Stimulated activated naive B cell treated with anti-CD40 and anti-IgM and Interleukin-4, amounts not matched to agents 10 μg/mL and 1 μg/mL and 100 μg/mL, for 72 hours (primary cell): ENCODE measurements at regions not wholly inside any gene's neighbourhood (a gene's known extent, or its start where the extent isn't known, plus 50 kb on each side); places are given as distances from the start of the nearest gene placed in this dataset.

Experiments used
- ATAC-seq, 2 donors: fragments of 150-1000 bp; cut with Tn5 transposase; replicated peaks; 2 replicates each; pipeline ENCODE4 v1.10.0; 2021; ENCODE audit warnings: moderate library complexity in 1 of 2
- DNase-seq: peaks from one replicate; pipeline ENCODE4 v3.0.0; 2021
- H3K27ac Mint-ChIP-seq: one replicate; pipeline ENCODE4 v1.8.0; 2022; ENCODE audit warnings: mild to moderate bottlenecking, mixed read lengths
- H3K27me3 Mint-ChIP-seq, 2 donors: one replicate each; pipeline ENCODE4 v1.8.0; 2022; ENCODE audit warnings: mixed read lengths in 2 of 2
- H3K36me3 Mint-ChIP-seq, 2 donors: one replicate each; pipeline ENCODE4 v1.8.0; 2022; ENCODE audit warnings: mixed read lengths in 2 of 2, mild to moderate bottlenecking in 1 of 2
- H3K4me1 Mint-ChIP-seq, 2 donors: one replicate each; pipeline ENCODE4 v1.8.0; 2022; ENCODE audit warnings: mixed read lengths in 2 of 2, mild to moderate bottlenecking in 1 of 2
- H3K4me3 Mint-ChIP-seq, 2 donors: one replicate each; pipeline ENCODE4 v1.8.0; 2022; ENCODE audit warnings: mild to moderate bottlenecking in 2 of 2, mixed read lengths in 2 of 2, moderate library complexity in 1 of 2
- H3K9me3 Mint-ChIP-seq, 2 donors: one replicate each; pipeline ENCODE4 v1.8.0; 2022; ENCODE audit warnings: mixed read lengths in 2 of 2, mild to moderate bottlenecking in 1 of 2

DNA sequence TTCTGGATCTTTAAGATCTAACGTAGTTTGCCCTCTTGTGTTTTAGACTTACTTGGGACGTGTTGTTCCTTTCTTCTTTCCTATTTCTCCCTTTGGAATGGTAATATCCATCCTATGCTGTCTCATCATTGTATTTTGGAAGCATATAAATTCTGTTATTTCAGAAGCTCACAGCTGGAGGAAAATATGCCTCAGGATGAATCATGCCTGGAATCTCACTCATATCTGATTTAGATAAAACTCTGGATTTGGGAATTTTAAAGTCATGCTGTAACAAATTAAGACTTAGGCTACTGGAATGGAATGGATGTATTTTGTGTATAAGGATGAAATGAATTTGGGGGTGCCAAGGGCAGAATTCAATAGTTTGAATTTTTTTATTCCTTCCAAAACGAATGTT is 245.2 kb upstream of the GULP1 start:
- H3K4me1 Mint-ChIP-seq = no peaks in the 10 kb centered on the region
- H3K9me3 Mint-ChIP-seq = peaks cover 4 to 5% of the 10 kb centered on the region in 2 donors
- no peak overlapping the region for H3K4me3 Mint-ChIP-seq
- ATAC-seq (no peak), DNase-seq (no peak)
- no peak overlapping the region for H3K27ac Mint-ChIP-seq
- H3K36me3 Mint-ChIP-seq = no peaks in the 10 kb centered on the region
- H3K27me3 Mint-ChIP-seq = no peaks in the 10 kb centered on the region

DNA sequence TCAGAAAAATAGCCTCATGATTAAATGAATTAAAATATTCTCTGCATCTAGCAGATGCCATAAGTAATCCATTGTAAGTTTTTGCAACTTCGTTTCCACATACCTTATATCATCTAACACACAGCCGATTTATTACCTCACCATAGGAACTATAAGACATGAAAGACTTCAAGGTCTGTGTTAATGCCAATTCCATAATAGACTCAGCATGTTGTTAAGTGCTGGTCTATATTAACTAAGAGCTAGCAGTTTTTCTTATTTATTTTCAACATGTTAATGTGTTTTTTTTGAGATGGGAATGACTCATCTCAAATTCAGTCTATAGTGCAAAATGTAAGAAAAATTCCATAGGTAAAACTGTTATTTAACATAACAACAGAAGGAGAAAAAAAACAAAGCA is 243.9 kb upstream of the GULP1 start:
- Mint-ChIP-seq H3K27me3 (no peaks in the 10 kb centered on the region), H3K36me3 (no peaks in the 10 kb centered on the region), H3K4me3 (no peak overlapping the region), H3K9me3 (peaks cover 4 to 5% of the 10 kb centered on the region in 2 donors), H3K4me1 (no peaks in the 10 kb centered on the region), H3K27ac (no peak overlapping the region)
- no peak for DNase-seq
- no peak for ATAC-seq

DNA sequence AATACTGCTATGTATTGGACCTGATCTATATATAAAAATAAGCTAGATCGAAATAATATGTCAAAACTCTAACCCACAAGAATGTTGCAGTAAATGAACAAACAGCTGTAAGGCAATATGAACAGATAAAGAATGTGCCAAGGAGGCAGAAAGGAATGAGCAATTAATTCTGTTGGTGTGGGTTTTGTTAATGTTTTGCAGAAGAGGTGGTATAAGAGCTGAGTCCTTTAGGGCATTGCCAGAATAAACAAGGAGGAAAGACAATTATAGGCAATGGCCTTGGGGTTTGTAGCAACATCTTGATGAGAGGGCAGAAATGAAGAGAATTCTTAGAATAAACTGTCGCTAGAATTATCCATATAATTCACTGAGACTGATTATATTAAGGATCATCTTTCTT is 240.9 kb upstream of the GULP1 start:
- no peaks in the 10 kb centered on the region for H3K27me3 Mint-ChIP-seq
- DNase-seq = no peak
- ATAC-seq = no peak
- no peaks in the 10 kb centered on the region for H3K9me3 Mint-ChIP-seq
- H3K4me3 Mint-ChIP-seq = no peak overlapping the region
- H3K4me1 Mint-ChIP-seq = no peaks in the 10 kb centered on the region
- no peaks in the 10 kb centered on the region for H3K36me3 Mint-ChIP-seq
- no peak overlapping the region for H3K27ac Mint-ChIP-seq

DNA sequence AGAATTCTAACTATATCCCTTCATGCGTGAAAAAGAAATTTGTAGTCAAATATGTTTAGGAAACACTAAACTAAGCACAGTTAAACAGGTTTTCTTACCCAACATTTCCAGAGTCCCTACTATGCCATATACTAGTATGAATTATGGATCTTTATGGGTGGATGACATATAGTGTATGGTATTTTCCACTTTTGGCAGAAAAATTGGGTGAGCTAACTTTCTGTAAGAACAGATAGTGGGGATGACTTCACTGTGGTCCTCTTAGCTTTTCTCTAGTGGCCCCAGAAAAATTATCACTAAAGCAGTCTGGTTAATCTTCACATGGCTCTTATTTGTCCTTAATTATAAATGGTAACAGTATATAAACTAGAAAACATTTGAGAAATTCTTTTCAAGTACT is 240.0 kb upstream of the GULP1 start:
- no peak for DNase-seq
- Mint-ChIP-seq H3K27ac (no peak overlapping the region), H3K27me3 (no peaks in the 10 kb centered on the region)

DNA sequence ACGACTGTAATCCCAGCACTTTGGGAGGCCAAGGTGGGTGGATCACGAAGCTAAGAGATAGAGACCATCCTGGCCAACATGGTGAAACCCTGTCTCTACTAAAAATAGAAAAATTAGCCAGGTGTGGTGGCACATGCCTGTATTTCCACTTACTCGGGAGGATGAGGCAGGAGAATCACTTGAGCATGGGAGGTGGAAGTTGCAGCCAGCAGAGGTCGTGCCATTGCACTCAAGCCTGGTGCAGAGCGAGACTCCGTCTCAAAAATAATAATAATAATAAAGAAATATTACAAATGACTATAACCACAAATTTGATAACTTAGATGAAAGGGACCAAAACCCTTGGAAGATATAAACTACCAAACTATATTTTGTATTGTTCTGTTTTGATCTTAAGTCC is 226.3 kb upstream of the GULP1 start:
- H3K27me3 Mint-ChIP-seq = no peaks in the 10 kb centered on the region
- H3K27ac Mint-ChIP-seq = no peak overlapping the region
- ATAC-seq = no peak
- H3K36me3 Mint-ChIP-seq = no peaks in the 10 kb centered on the region
- H3K9me3 Mint-ChIP-seq = peaks cover 0 to 2% of the 10 kb centered on the region in 2 donors
- H3K4me3 Mint-ChIP-seq = no peak overlapping the region
- no peak for DNase-seq
- no peaks in the 10 kb centered on the region for H3K4me1 Mint-ChIP-seq

More for the DNA sequence above, 240.0 kb upstream of the GULP1 start:
- ATAC-seq = no peak
- Mint-ChIP-seq H3K4me1 (no peaks in the 10 kb centered on the region), H3K9me3 (no peaks in the 10 kb centered on the region), H3K4me3 (no peak overlapping the region), H3K36me3 (no peaks in the 10 kb centered on the region)

DNA sequence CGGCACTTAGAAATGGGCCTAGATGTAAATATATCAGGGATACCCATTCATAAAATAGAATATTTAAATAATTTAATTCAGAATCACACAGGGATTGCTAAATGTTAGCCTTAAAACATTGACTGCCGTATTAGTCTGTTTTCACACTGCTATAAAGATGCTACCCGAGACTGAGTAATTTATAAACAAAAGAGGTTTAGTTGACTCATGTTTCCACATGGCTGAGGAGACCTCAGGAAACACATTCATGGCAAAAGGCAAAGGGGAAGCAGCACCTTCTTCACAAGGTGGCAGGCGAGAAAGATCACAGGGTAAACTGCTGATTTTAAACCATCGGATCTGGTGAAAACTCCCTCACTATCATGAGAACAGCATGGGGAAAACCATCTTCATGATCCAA is 223.6 kb upstream of the GULP1 start:
- Mint-ChIP-seq H3K36me3 (no peaks in the 10 kb centered on the region), H3K4me1 (no peaks in the 10 kb centered on the region), H3K27ac (no peak overlapping the region), H3K9me3 (peaks cover 0 to 3% of the 10 kb centered on the region in 2 donors), H3K27me3 (no peaks in the 10 kb centered on the region), H3K4me3 (no peak overlapping the region)
- ATAC-seq (no peak), DNase-seq (no peak)

DNA sequence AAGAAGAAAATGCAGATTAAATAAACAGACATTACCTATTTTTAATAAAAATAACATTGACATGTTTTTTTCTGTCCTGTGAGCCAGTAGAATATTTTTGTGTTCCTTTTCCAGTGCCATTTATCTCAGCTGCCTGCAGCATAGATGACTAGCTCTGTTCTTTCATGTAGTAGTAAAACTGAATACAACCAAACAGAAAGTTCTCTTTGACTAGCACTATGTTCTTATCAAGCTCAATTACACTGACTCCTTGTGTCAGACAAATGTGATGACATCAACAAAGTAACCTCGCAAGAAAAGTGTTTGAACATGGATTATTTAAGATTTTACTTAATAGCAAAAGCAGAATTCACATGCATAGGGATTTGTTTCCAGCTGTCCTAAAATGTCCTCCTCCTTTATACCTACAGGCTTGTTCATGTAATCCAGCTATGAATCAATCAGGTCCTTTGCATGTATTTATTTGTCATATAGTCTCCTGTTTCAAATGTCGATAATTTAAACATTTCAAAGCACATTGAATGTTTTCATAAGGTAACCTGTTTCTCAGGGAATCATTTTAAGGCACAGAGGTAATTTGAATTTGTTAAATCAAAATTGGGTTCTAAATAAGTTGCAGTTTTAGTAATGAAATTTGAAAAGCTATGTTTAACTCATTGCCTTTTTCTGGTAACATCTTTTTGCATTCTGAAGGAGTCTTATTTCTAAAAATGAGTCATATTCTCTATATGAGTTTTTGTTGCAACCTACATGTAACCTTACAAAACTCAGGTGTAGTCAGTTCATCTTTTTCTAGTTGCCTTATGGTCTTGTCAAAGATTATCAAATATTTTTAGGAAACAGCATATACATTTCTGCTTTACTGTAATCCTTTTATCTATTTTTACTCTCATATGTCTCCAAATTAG is 215.3 kb upstream of the GULP1 start:
- Mint-ChIP-seq H3K27me3 (no peaks in the 10 kb centered on the region), H3K4me3 (no peak overlapping the region), H3K36me3 (no peaks in the 10 kb centered on the region), H3K27ac (no peak overlapping the region), H3K4me1 (no peaks in the 10 kb centered on the region), H3K9me3 (peaks cover 7 to 10% of the 10 kb centered on the region in 2 donors)
- no peak for DNase-seq
- ATAC-seq = peak; percentile 41 to 58

DNA sequence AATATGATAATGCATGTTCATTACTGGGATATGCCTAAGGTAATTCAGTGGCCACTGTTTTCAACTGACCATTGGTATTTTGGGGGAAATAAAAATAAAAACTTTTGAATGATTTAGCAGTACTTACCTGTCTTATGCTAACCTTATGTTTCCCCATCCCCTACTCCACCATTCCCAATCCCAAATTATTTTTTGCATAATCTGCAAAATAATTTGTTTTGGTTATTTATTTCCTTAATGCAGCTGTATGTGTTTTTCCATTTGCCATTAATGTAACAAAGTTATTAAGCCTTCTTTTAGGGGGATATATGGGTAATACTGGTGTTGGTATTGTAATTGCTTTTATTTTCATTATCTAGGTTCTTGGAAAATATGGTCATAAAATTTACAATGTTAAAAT is 213.9 kb upstream of the GULP1 start:
- ATAC-seq = no peak
- Mint-ChIP-seq H3K27ac (no peak overlapping the region), H3K4me3 (no peak overlapping the region), H3K36me3 (no peaks in the 10 kb centered on the region), H3K27me3 (no peaks in the 10 kb centered on the region), H3K9me3 (peaks cover 7 to 9% of the 10 kb centered on the region in 2 donors), H3K4me1 (no peaks in the 10 kb centered on the region)
- DNase-seq = no peak

DNA sequence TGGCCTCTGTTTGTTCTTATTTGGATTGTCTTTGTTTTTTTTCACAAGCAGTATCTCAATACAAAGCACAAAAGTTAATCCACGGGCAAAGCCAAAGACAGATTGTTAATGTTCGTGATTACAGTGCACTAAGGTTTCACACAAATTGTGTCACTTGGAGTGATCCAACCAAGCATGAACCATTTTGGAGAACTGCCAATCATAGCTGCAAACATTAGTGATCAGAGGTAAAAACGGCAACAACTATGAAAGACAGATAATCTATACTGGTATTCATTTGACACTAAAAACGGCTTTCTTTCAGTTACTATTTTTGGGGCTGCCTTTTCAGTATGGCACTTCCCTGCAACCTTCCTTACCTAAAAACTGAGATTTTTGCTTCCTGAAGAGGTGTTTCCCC is 213.1 kb upstream of the GULP1 start:
- no peaks in the 10 kb centered on the region for H3K27me3 Mint-ChIP-seq
- H3K4me1 Mint-ChIP-seq = no peaks in the 10 kb centered on the region
- no peak overlapping the region for H3K27ac Mint-ChIP-seq
- DNase-seq = no peak
- H3K4me3 Mint-ChIP-seq = no peak overlapping the region
- H3K36me3 Mint-ChIP-seq = no peaks in the 10 kb centered on the region
- ATAC-seq = no peak
- H3K9me3 Mint-ChIP-seq = peaks cover 7 to 9% of the 10 kb centered on the region in 2 donors

DNA sequence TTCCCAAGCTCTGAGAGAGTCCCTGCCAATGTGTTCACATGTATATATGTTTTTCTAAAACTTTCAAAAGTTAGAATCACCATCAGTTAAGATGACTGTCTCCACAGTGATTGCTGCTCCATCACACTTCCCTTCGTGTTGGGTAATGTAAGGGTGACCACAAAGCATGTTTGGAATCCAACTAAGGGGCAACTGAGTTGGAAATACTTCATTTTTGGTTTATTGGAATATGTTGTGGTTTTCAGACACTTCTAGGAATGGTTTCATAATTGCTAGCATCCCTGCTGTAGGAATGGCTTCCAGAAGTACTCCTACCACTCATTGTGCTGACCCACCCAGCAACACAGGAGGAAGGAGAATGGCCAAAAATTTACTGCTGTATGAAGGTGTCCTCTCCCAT is 212.5 kb upstream of the GULP1 start:
- no peaks in the 10 kb centered on the region for H3K4me1 Mint-ChIP-seq
- no peak for DNase-seq
- H3K27me3 Mint-ChIP-seq = no peaks in the 10 kb centered on the region

DNA sequence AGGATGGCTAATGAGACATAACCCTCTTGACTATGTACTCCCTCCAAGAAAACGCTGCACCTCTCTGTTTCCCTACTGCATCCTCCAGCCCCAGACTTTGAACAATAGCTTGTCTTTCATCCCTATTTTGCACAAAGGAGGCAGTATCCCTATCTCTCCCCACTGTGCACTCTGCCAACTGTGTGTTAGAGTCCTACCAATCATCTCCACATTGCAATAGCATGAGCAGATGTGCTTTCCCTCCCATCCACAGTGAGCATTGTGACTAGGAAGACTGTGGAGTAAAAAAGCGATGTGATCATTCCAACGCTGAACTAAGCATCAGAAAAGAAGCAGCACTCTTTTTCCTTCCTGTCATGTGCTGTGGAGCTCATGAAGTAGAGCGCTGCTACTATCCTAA is 206.3 kb upstream of the GULP1 start:
- H3K27me3 Mint-ChIP-seq = no peaks in the 10 kb centered on the region
- ATAC-seq (no peak), DNase-seq (no peak)
- H3K36me3 Mint-ChIP-seq = no peaks in the 10 kb centered on the region
- H3K27ac Mint-ChIP-seq = no peak overlapping the region
- no peak overlapping the region for H3K4me3 Mint-ChIP-seq
- H3K4me1 Mint-ChIP-seq = no peaks in the 10 kb centered on the region
- H3K9me3 Mint-ChIP-seq = peaks cover 0 to 4% of the 10 kb centered on the region in 2 donors

More for the DNA sequence above, 212.5 kb upstream of the GULP1 start:
- Mint-ChIP-seq H3K27ac (no peak overlapping the region), H3K9me3 (peaks cover 7% of the 10 kb centered on the region in 2 donors), H3K36me3 (no peaks in the 10 kb centered on the region), H3K4me3 (no peak overlapping the region)
- ATAC-seq = no peak

DNA sequence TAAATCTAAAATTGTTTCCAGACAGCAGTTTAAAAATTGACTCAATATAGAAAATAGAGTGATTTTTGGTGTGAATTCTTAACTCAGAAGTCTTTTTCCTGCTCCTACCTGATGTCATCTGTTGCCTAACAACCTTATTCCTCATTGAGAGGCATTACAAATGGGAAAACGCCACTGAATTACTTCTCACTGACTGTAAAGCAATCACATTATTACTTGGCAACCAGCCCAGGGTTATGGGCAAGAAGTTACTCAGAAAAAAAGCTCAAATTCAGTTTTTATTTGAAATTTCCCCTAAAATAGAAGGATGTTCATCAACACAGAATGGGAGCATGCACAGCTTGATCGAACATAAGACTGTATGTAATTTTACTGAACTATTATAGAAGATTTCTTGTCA is 201.8 kb upstream of the GULP1 start:
- no peak for DNase-seq
- ATAC-seq = no peak
- Mint-ChIP-seq H3K9me3 (peaks cover 0 to 4% of the 10 kb centered on the region in 2 donors), H3K27me3 (no peaks in the 10 kb centered on the region), H3K4me1 (no peaks in the 10 kb centered on the region), H3K4me3 (no peak overlapping the region), H3K36me3 (no peaks in the 10 kb centered on the region), H3K27ac (no peak overlapping the region)

DNA sequence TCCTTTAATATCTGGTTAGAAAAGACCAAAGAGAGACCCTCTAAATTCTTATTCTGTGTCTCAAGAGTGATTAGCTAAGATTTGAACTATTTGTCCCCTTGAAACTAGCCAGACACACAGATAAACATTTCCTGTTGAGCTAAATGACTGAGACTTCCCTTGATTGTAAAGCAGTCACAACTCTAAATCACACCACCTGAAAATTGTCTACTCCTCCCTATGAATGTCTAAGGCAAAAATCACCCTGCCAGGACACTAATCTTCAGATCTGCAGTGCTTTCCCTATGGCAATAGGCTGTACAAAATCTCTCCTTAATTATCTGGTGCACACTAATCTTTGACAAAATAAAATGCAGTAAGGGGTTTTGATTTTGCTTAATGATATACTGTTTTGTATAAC is 200.5 kb upstream of the GULP1 start:
- DNase-seq (no peak), ATAC-seq (no peak)
- no peaks in the 10 kb centered on the region for H3K36me3 Mint-ChIP-seq
- no peak overlapping the region for H3K27ac Mint-ChIP-seq
- no peak overlapping the region for H3K4me3 Mint-ChIP-seq
- no peaks in the 10 kb centered on the region for H3K4me1 Mint-ChIP-seq
- peaks cover 0 to 4% of the 10 kb centered on the region in 2 donors for H3K9me3 Mint-ChIP-seq
- no peaks in the 10 kb centered on the region for H3K27me3 Mint-ChIP-seq

DNA sequence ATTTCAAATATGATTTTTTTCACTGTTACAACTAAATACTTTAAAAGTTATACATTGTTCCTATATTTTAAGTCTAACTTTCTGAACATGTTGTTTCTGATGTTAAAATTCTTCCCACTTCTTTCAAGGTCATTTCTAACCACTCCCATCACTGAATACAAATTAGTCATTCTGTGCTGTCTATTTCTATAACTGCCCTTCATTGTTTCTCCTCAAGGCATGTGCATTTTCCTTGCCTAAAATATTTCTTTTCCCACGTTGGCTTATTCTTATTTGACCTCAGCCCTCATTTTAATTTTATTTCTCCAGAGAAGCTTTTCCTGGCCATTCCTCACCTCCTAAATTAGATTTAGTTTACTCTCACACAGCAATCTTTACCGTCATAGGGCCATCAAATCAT is 198.9 kb upstream of the GULP1 start:
- H3K9me3 Mint-ChIP-seq = peaks cover 0 to 4% of the 10 kb centered on the region in 2 donors

DNA sequence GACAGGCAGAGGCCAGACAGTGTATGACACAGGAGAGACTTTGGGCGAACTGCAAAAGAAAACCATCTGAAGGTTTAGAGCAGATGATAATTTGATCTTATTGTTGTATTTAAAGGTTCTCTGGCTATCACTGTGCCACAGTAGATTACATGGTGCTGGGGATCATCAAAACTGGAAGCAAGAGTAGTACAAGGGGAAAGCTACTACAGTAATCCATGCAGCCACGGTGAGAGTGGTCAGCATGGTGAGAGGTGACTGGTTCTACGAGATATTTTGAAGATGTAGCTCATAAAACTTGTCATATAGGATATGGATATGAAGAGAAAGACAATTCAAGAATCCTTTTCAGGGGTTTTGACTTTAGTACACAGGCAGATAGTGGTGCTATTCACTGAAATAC is 194.8 kb upstream of the GULP1 start:
- Mint-ChIP-seq H3K27me3 (no peaks in the 10 kb centered on the region), H3K4me1 (no peaks in the 10 kb centered on the region), H3K27ac (no peak overlapping the region), H3K36me3 (no peaks in the 10 kb centered on the region), H3K4me3 (no peak overlapping the region), H3K9me3 (peaks cover 0 to 2% of the 10 kb centered on the region in 2 donors)
- DNase-seq (no peak), ATAC-seq (no peak)

More for the DNA sequence above, 198.9 kb upstream of the GULP1 start:
- no peaks in the 10 kb centered on the region for H3K4me1 Mint-ChIP-seq
- no peak overlapping the region for H3K4me3 Mint-ChIP-seq
- H3K27me3 Mint-ChIP-seq = no peaks in the 10 kb centered on the region
- H3K36me3 Mint-ChIP-seq = no peaks in the 10 kb centered on the region
- DNase-seq (no peak), ATAC-seq (no peak)
- no peak overlapping the region for H3K27ac Mint-ChIP-seq
